GM19395 (cell line): ENCODE measurements at regions not wholly inside any gene's neighbourhood (a gene's known extent, or its start where the extent isn't known, plus 50 kb on each side); places are given as distances from the start of the nearest gene placed in this dataset.

Experiments
- ATAC-seq: cut with Tn5 transposase; IDR thresholded peaks from one replicate; pipeline ENCODE4 v1.9.1; 2021; ENCODE audit warnings: mild to moderate bottlenecking, moderate library complexity; ENCODE audit not compliant: unreplicated experiment

DNA sequence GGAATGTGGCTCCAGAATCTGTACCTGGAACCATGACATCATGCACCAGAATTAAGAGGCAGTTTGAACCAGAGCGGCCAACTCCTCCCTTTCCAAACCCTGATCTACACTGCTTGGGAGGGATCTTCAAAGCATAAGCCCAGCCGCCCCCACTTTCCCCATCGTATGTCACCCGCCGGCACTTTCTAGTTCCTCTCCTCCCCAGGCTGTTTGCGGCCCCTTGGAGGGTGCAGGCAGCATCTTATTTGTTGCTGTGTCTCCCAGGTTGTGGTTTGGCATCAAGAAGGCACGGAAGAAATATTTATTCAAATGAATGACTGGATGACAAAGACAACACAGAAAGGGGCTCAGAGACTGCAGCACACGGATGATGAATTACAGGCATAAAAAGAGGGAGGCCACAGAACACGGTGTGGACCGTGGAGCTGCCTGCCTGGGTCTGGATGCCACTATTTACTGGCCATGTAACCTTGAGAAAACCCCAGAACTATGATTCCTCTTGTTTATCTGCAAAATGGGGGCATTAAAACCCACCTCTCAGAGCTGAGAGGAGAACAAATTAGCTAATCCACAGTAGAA, 305.8 kb downstream of the EIPR1 start:
- ATAC-seq, result no peak

GRCh38 chr2:3066831-3067230, 310.8 kb downstream of the EIPR1 start:
- no peak for ATAC-seq

- no peak for ATAC-seq
Measured at GRCh38 chr2:3065928-3066327, 311.7 kb downstream of the EIPR1 start.

DNA sequence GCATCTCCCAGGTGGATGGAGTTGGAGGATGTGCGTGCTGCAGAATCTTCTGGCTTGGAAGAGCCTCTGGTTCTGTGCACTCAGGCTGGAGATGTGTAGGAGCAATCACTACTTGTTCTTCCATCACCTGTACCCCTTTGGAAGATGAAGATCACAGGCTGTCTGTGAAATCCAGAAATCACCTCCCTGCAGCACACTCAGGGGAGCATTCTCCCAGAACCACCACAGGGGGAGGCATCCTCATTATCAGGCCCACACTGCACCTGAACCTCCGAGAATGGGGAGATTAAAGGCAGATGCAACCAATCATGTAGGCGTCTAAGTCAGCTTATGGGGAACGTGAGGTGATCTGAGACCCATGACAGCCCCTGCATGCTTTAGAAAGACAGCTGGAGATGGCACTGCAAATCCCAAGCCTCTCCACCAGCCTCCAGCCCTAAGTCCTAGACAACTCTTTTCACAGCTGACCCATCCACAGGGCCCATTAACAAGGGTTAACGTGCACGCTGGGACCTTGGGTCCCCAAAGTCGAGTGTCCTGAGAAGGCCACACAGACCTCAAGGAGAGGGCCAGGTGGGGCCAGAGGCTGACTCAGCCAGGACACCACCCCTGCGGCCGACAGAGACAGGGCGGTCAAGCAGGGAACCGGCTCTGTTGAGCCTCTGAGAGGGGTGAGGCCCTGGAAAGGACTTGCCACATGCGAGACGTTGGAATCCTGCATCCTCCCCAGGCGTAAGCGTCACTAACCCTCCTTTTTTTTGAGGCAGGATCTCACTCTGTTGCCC, 314.9 kb downstream of the EIPR1 start:
- no peak for ATAC-seq

DNA sequence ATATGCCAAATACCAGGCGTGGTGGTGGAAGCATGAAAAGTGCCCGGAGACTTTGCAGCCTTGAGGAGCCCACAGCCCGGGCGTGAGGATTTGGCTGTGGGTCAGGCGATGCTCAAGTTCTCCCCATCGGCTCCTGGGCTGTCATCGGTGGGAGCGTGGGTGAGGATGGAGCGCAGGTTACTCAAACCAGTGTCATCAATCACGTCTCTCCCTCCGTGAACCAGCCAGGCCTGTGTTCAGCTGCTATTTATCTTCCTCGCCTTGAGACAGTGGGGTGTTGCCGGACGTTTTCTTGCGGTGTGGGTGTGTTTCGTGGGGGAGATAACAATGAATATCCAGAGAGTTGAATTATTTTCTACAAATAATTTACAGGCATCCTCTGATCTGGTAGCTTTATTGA, 317.6 kb downstream of the EIPR1 start:
- no peak for ATAC-seq

GRCh38 chr2:3059141-3059925, 318.3 kb downstream of the EIPR1 start:
- ATAC-seq, result no peak

DNA sequence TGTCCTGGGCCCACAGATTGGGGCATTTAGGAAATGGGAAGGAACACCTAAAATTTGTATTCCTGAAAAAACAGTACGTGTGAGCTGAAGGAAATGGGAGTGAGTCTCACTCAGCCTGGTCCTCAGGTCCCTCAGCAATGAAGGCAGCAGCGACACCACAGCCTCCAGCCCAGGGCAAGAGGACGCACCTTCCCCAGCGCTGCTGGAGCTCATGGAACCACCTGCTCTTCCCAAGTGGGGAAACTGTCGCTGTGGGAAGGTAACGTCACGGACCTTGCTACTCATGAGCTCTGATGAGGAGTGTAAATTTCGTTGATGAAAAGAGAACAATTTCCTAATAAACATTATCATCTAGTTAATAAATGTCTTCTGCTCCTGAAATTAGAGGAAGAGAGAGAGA, 323.6 kb downstream of the EIPR1 start:
- no peak for ATAC-seq

DNA sequence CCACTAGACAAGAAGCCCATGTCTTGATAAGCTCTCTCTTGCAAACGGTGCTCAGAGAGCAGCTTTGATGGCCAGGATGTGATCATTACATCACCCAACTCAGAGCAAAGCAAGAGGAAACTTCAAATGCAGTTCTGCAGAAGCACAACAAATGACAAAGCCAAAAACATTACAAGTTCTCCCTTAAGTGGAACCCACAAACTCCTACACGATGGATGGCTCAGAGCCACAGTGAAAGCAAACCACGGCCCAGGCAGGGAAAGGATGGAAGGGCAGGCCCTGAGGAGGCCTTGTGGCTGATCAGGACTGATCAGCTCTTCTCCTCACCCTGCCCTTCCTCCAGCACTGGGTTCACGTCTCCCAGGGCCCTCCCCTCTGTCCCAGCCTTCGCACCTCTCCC, 326.4 kb downstream of the EIPR1 start:
- ATAC-seq, result no peak

DNA sequence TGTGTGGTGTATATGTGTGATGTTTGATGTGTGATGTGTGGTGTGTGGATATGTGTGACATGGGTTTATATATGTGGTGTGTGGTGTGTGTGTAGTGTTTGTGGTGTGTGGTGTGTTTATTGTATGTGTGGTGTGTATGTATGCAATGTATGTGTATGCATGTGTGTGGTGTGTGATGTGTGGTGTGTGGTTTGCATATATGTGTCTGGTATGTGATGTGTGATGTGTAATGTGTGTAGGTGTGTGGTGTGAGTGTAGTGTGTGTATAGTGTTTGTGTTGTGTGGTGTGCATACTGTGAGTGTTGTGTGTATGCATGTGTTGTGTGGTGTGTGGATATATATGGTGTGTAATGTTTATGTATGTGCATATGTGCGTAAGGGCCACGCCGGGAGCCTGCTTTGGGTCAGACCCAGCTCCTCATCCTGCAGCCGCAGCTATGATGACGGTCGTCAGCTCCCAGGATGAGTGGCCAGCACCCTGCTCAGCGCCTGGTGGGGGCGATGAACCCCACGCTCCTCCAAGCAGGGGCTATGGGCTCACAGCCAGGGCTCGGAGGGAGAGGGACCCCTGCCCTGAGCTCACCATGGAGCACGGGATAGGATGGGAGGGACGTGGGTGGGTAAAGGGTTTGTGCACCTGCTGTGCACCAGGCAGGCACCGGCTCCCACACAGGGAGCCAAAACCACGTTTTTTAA, 331.3 kb downstream of the EIPR1 start:
- no peak for ATAC-seq

GRCh38 chr2:3045318-3045921, 332.2 kb downstream of the EIPR1 start:
- no peak for ATAC-seq

DNA sequence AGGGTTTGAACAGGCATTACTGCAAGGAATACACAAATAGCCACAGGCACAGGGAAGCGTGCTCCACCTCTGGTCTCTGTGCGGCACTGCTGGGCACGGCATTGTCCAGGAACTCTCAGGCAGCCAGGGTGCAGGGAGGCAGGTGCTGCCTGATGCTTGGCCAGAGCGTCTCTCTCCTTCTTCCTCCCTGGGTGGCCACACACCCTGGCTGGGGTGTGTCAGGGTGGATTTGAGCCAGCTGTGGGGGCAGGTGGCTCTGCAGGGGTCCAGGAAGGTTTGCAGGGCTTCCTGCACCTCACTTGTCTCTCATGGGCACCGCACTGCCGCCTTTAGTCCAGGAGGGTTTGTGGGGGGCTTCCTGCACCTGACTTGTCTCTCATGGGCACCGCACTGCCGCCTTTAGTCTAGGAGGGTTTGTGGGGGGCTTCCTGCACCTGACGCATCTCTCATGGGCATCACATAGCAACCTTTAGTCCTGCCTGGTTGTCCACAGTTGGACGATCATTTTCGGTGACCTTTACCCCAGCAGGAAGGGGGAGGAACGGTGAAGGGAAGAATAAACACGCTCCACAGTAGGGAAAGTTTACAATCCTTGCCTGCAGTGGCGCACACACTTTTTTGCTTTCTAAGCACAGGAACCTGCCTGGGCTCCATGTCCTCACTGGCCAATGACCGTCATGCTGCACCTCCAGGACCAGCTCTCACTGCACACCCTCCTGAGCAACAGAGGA, 332.9 kb downstream of the EIPR1 start:
- ATAC-seq, result no peak

- no peak for ATAC-seq
Measured at GRCh38 chr2:3043726-3044125, 333.9 kb downstream of the EIPR1 start.

- no peak for ATAC-seq
Measured at GRCh38 chr2:3042601-3043585, 334.7 kb downstream of the EIPR1 start.

GRCh38 chr2:3041841-3042600, 335.6 kb downstream of the EIPR1 start:
- ATAC-seq, result no peak

DNA sequence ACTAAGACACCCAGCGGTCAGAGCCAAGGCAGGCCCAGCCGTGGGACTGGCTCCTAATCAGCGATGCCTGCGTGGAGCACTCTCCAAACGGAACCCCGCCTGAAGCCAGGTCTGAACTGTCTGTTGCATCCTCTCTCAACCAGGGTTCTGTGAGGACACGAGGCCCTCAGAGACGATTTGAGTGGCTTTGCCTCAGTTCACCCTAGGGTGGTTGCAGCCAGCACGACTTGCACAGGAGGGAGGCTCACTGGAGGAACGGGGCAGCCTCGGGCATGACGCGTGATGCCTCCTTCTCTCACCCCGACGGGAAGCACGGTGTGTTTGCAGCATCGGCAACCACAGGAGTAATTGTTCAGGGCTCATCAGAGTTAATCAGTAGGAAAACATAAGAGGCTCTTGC, 336.4 kb downstream of the EIPR1 start:
- ATAC-seq, result no peak

GRCh38 chr2:3040496-3041140, 337.0 kb downstream of the EIPR1 start:
- ATAC-seq, result no peak

- ATAC-seq, result no peak
Measured at GRCh38 chr2:3040066-3040428, 337.6 kb downstream of the EIPR1 start.
